ENCODE measurements at regions not wholly inside any gene's neighbourhood (a gene's known extent, or its start where the extent isn't known, plus 50 kb on each side); places are given as distances from the start of the nearest gene placed in this dataset.

GRCh38 chr6:139534472-139535115 is 160.1 kb upstream of the CITED2 start:
- H3K9me3 Mint-ChIP-seq = no peaks in the 10 kb centered on the region
- no peak for ATAC-seq (replicated peaks)
- H3K27ac Mint-ChIP-seq = no peak overlapping the region
- no peak overlapping the region for H3K4me3 Mint-ChIP-seq
- no peaks in the 10 kb centered on the region for H3K27me3 Mint-ChIP-seq
- no peak for DNase-seq
- H3K36me3 Mint-ChIP-seq = no peaks in the 10 kb centered on the region
- H3K4me1 Mint-ChIP-seq = peaks cover 4% of the 10 kb centered on the region in 2 donors

- no peaks in the 10 kb centered on the region for H3K36me3 Mint-ChIP-seq
- no peak for ATAC-seq (replicated peaks)
- peaks cover 4 to 5% of the 10 kb centered on the region in 2 donors for H3K4me1 Mint-ChIP-seq
- H3K9me3 Mint-ChIP-seq = no peaks in the 10 kb centered on the region
- H3K4me3 Mint-ChIP-seq = no peak overlapping the region
- no peaks in the 10 kb centered on the region for H3K27me3 Mint-ChIP-seq
- H3K27ac Mint-ChIP-seq = no peak overlapping the region
- DNase-seq = no peak
Measured at GRCh38 chr6:139533573-139534471, 159.4 kb upstream of the CITED2 start.

- ATAC-seq (replicated peaks) (no peak), DNase-seq (no peak)
- H3K9me3 Mint-ChIP-seq = no peaks in the 10 kb centered on the region
- H3K36me3 Mint-ChIP-seq = no peaks in the 10 kb centered on the region
- H3K4me3 Mint-ChIP-seq = no peak overlapping the region
- H3K27ac Mint-ChIP-seq = no peak overlapping the region
- H3K4me1 Mint-ChIP-seq = peaks cover 4 to 10% of the 10 kb centered on the region in 2 donors
- no peaks in the 10 kb centered on the region for H3K27me3 Mint-ChIP-seq
Measured at GRCh38 chr6:139533171-139533570, 158.7 kb upstream of the CITED2 start.

GRCh38 chr6:139531148-139532115 is 157.0 kb upstream of the CITED2 start:
- H3K9me3 Mint-ChIP-seq = peaks cover 0 to 4% of the 10 kb centered on the region in 2 donors
- DNase-seq (no peak), ATAC-seq (replicated peaks) (no peak)
- no peak overlapping the region for H3K4me3 Mint-ChIP-seq
- H3K27me3 Mint-ChIP-seq = no peaks in the 10 kb centered on the region
- H3K36me3 Mint-ChIP-seq = peaks cover 0 to 3% of the 10 kb centered on the region in 2 donors
- no peak overlapping the region for H3K27ac Mint-ChIP-seq
- H3K4me1 Mint-ChIP-seq = peaks cover 4 to 10% of the 10 kb centered on the region in 2 donors

- no peak overlapping the region for H3K4me3 Mint-ChIP-seq
- ATAC-seq (replicated peaks) (no peak), DNase-seq (no peak)
- peaks cover 0 to 4% of the 10 kb centered on the region in 2 donors for H3K9me3 Mint-ChIP-seq
- peaks cover 0 to 3% of the 10 kb centered on the region in 2 donors for H3K36me3 Mint-ChIP-seq
- peaks cover 4 to 10% of the 10 kb centered on the region in 2 donors for H3K4me1 Mint-ChIP-seq
- no peaks in the 10 kb centered on the region for H3K27me3 Mint-ChIP-seq
- H3K27ac Mint-ChIP-seq = no peak overlapping the region
Measured at GRCh38 chr6:139530561-139530960, 156.1 kb upstream of the CITED2 start.

GRCh38 chr6:139529420-139529819 is 155.0 kb upstream of the CITED2 start:
- Mint-ChIP-seq H3K27ac (no peak overlapping the region), H3K4me3 (no peak overlapping the region), H3K36me3 (peaks cover 0 to 3% of the 10 kb centered on the region in 2 donors), H3K9me3 (peaks cover 0 to 4% of the 10 kb centered on the region in 2 donors), H3K4me1 (peaks cover under 1 to 7% of the 10 kb centered on the region in 2 donors), H3K27me3 (peaks cover 0 to 1% of the 10 kb centered on the region in 2 donors)
- ATAC-seq (replicated peaks) (no peak), DNase-seq (no peak)

- ATAC-seq (replicated peaks) = no peak
- Mint-ChIP-seq H3K4me1 (peaks cover 0 to 6% of the 10 kb centered on the region in 2 donors), H3K27ac (no peak overlapping the region), H3K27me3 (peaks cover 0 to 5% of the 10 kb centered on the region in 2 donors), H3K4me3 (no peak overlapping the region), H3K9me3 (peaks cover 0 to 5% of the 10 kb centered on the region in 2 donors), H3K36me3 (peaks cover 0 to 4% of the 10 kb centered on the region in 2 donors)
- DNase-seq = no peak
Measured at GRCh38 chr6:139528471-139528870, 154.0 kb upstream of the CITED2 start.

GRCh38 chr6:139525415-139525814 is 151.0 kb upstream of the CITED2 start:
- H3K27me3 Mint-ChIP-seq = peaks cover 0 to 5% of the 10 kb centered on the region in 2 donors
- DNase-seq = no peak
- ATAC-seq (replicated peaks) = no peak
- no peak overlapping the region for H3K4me3 Mint-ChIP-seq
- H3K36me3 Mint-ChIP-seq = peaks cover 0 to 4% of the 10 kb centered on the region in 2 donors
- no peak overlapping the region for H3K27ac Mint-ChIP-seq
- H3K4me1 Mint-ChIP-seq = peaks cover 0 to 6% of the 10 kb centered on the region in 2 donors
- H3K9me3 Mint-ChIP-seq = peaks cover 0 to 5% of the 10 kb centered on the region in 2 donors

GRCh38 chr6:139523986-139524385 is 149.5 kb upstream of the CITED2 start:
- ATAC-seq (replicated peaks) (no peak), DNase-seq (no peak)
- Mint-ChIP-seq H3K27ac (no peak overlapping the region), H3K27me3 (peaks cover 0 to 5% of the 10 kb centered on the region in 2 donors), H3K9me3 (peaks cover 0 to 5% of the 10 kb centered on the region in 2 donors), H3K4me3 (no peak overlapping the region), H3K4me1 (peaks cover 0 to 6% of the 10 kb centered on the region in 2 donors), H3K36me3 (peaks cover 0 to 4% of the 10 kb centered on the region in 2 donors)

GRCh38 chr6:139522511-139523220 is 148.2 kb upstream of the CITED2 start:
- ATAC-seq (replicated peaks) = no peak
- no peak overlapping the region for H3K27ac Mint-ChIP-seq
- peaks cover 0 to 4% of the 10 kb centered on the region in 2 donors for H3K36me3 Mint-ChIP-seq
- peaks cover 0 to 5% of the 10 kb centered on the region in 2 donors for H3K9me3 Mint-ChIP-seq
- no peak overlapping the region for H3K4me3 Mint-ChIP-seq
- no peaks in the 10 kb centered on the region for H3K4me1 Mint-ChIP-seq
- peaks cover 0 to 5% of the 10 kb centered on the region in 2 donors for H3K27me3 Mint-ChIP-seq
- DNase-seq = no peak

- no peak for DNase-seq
- Mint-ChIP-seq H3K4me3 (no peak overlapping the region), H3K27ac (no peak overlapping the region), H3K4me1 (no peaks in the 10 kb centered on the region), H3K36me3 (peaks cover 0 to 1% of the 10 kb centered on the region in 2 donors), H3K27me3 (peaks cover 0 to 5% of the 10 kb centered on the region in 2 donors), H3K9me3 (peaks cover 0 to 1% of the 10 kb centered on the region in 2 donors)
- ATAC-seq (replicated peaks) = no peak
Measured at GRCh38 chr6:139521338-139521737, 146.9 kb upstream of the CITED2 start.

GRCh38 chr6:139520321-139520768 is 145.9 kb upstream of the CITED2 start:
- H3K9me3 Mint-ChIP-seq = peaks cover 0 to 1% of the 10 kb centered on the region in 2 donors
- H3K4me3 Mint-ChIP-seq = no peak overlapping the region
- H3K27me3 Mint-ChIP-seq = peaks cover 0 to 5% of the 10 kb centered on the region in 2 donors
- H3K36me3 Mint-ChIP-seq = peaks cover 0 to 1% of the 10 kb centered on the region in 2 donors
- ATAC-seq (replicated peaks) (no peak), DNase-seq (no peak)
- no peaks in the 10 kb centered on the region for H3K4me1 Mint-ChIP-seq
- no peak overlapping the region for H3K27ac Mint-ChIP-seq

- peaks cover 0 to 5% of the 10 kb centered on the region in 2 donors for H3K27me3 Mint-ChIP-seq
- ATAC-seq (replicated peaks) (no peak), DNase-seq (no peak)
- H3K9me3 Mint-ChIP-seq = peaks cover 0 to 1% of the 10 kb centered on the region in 2 donors
- no peak overlapping the region for H3K27ac Mint-ChIP-seq
- peaks cover 0 to 1% of the 10 kb centered on the region in 2 donors for H3K36me3 Mint-ChIP-seq
- no peaks in the 10 kb centered on the region for H3K4me1 Mint-ChIP-seq
- H3K4me3 Mint-ChIP-seq = no peak overlapping the region
Measured at GRCh38 chr6:139519571-139520031, 145.2 kb upstream of the CITED2 start.

Data from stimulated activated naive B cell treated with anti-CD40 and anti-IgM and Interleukin-4, amounts not matched to agents 10 μg/mL and 1 μg/mL and 100 μg/mL, for 72 hours (primary cell).